Sigmoid colon (tissue), 6 donors: ENCODE measurements at regions not wholly inside any gene's neighbourhood (a gene's known extent, or its start where the extent isn't known, plus 50 kb on each side); places are given as distances from the start of the nearest gene placed in this dataset.
"Not testable (repeated sequence)": the region's sequence is repeated elsewhere in the genome, so short reads cannot be mapped to it uniquely, and the experiment has no call there.

Experiments
- DNase-seq: peaks from one replicate; pipeline ENCODE4 v3.0.0-alpha.2; 2019
- H3K27ac ChIP-seq, 4 donors: fragments of 200-600 bp; sonication (generic); one replicate each; pipeline ENCODE4 v1.5.1; 2016 to 2019; ENCODE audit warnings: mild to moderate bottlenecking in 1 of 4
- H3K27me3 ChIP-seq, 3 donors: fragments of 200-600 bp; sonication (generic); one replicate each; pipeline ENCODE4 v1.5.1; 2019; ENCODE audit warnings: mild to moderate bottlenecking in 1 of 3
- H3K36me3 ChIP-seq, 4 donors: fragments of 200-600 bp; sonication (generic); one replicate each; pipeline ENCODE4 v1.5.1; 2016 to 2019
- H3K4me1 ChIP-seq, 4 donors: fragments of 200-600 bp; sonication (generic); one replicate each; pipeline ENCODE4 v1.5.1; 2017 to 2019
- H3K4me3 ChIP-seq, 4 donors: fragments of 200-600 bp; sonication (generic); one replicate each; pipeline ENCODE4 v1.5.1; 2017 to 2019; ENCODE audit warnings: mild to moderate bottlenecking in 2 of 4, moderate library complexity in 1 of 4
- H3K9me3 ChIP-seq, 4 donors: fragments of 200-600 bp in 3 of 4; sonication (generic) in 3 of 4; one replicate each; pipeline versions ENCODE4 v1.5.1 to v1.6.1; 2013 to 2019
- CTCF ChIP-seq, 4 experiments: fragments of 450-650 bp in 3 of 4; fragments of 200-600 bp in 1 of 4; IDR thresholded peaks; one replicate each; pipeline ENCODE4 v1.5.1; 2016 to 2019; ENCODE audit warnings: antibody characterized with exemption in 4 of 4, mild to moderate bottlenecking in 3 of 4, moderate library complexity in 2 of 4
- EP300 ChIP-seq, 4 donors: sonication (generic); formaldehyde crosslinking; IDR thresholded peaks; one replicate each; pipeline ENCODE4 v1.6.1; 2017; ENCODE audit warnings: antibody characterized with exemption in 4 of 4
- POLR2A ChIP-seq, 2 donors: fragments of 450-650 bp; IDR thresholded peaks; one replicate each; pipeline ENCODE4 v1.6.1; 2016; ENCODE audit warnings: antibody characterized with exemption in 2 of 2, mild to moderate bottlenecking in 2 of 2, moderate library complexity in 2 of 2
- POLR2AphosphoS5 ChIP-seq, 4 donors: sonication (generic); formaldehyde crosslinking; IDR thresholded peaks; one replicate each; pipeline ENCODE4 v1.6.1; 2017; ENCODE audit warnings: antibody characterized with exemption in 4 of 4
- WGBS, 2 donors: extraction: QIAGEN DNeasy Blood & Tissue Kit; methylation state at CpG; one replicate each; pipeline ENCODE4 v1.1.7; 2013; 5-methylcytosine and 5-hydroxymethylcytosine counted together
- intact Hi-C: fragments of 100-400 bp; cut with DNase I; formaldehyde crosslinking; loops from one replicate; pipeline ENCODE4 v1.15.1; 2023
- donor health status: healthy with polysubstance abuse.
- donor health status: healthy.

GRCh38 chr1:817071-817599 lies 106.6 kb upstream of the SAMD11 start:
- H3K9me3 ChIP-seq, H3K27me3 ChIP-seq, intact Hi-C loops, H3K36me3 ChIP-seq: not testable (repeated sequence)
- WGBS, 2 donors, result 41 to 52% methylated on average over 7 of the region's 14 CpGs
- TF ChIP-seq POLR2AphosphoS5 (IDR thresholded peaks at IDR 0.05), result peak in 3 of 4 donors; percentile 46 to 57 (median 49)
- peaks cover 0 to 22% (median 1%) of the 10 kb centered on the region in 4 donors for H3K4me1 ChIP-seq
- DNase-seq, result peak; percentile 58
- H3K4me3 ChIP-seq, result peak overlapping the region in 1 of 4 donors; percentile 29
- peak overlapping the region; percentile 70 to 83 (median 72) for H3K27ac ChIP-seq

GRCh38 chr1:817658-818617 lies 105.8 kb upstream of the SAMD11 start:
- H3K27me3 ChIP-seq, H3K9me3 ChIP-seq, intact Hi-C loops, H3K36me3 ChIP-seq: not testable (repeated sequence)
- H3K27ac ChIP-seq, result peak overlapping the region; percentile 71 to 85 (median 78)
- H3K4me1 ChIP-seq, result peaks cover 0 to 22% (median 4%) of the 10 kb centered on the region in 4 donors
- H3K4me3 ChIP-seq, result peak overlapping the region in 1 of 4 donors; percentile 13
- peak; percentile 70 for DNase-seq
- WGBS, 2 donors, result 74 to 78% methylated on average over 11 to 15 of the region's 20 CpGs

GRCh38 chr1:818618-819291 lies 105.0 kb upstream of the SAMD11 start:
- intact Hi-C loops, result no loop called here
- peak; percentile 67 for DNase-seq
- Histone ChIP-seq H3K4me3 (no peak overlapping the region), H3K9me3 (no peaks in the 10 kb centered on the region), H3K36me3 (no peaks in the 10 kb centered on the region), H3K27me3 (no peaks in the 10 kb centered on the region), H3K4me1 (peaks cover 0 to 28% (median 6%) of the 10 kb centered on the region in 4 donors), H3K27ac (peak overlapping the region; percentile 71 to 85 (median 78))
- TF ChIP-seq POLR2AphosphoS5 (IDR thresholded peaks at IDR 0.05), result peak in 1 of 4 donors; percentile 12
- no peak for TF ChIP-seq EP300 (IDR thresholded peaks at IDR 0.05)
- TF ChIP-seq POLR2A (IDR thresholded peaks at IDR 0.05), result no peak
- 73 to 75% methylated on average over 13 of the region's 13 CpGs for WGBS, 2 donors

GRCh38 chr1:820962-821361 lies 102.8 kb upstream of the SAMD11 start:
- Histone ChIP-seq H3K27me3 (no peaks in the 10 kb centered on the region), H3K9me3 (no peaks in the 10 kb centered on the region), H3K4me1 (peaks cover 0 to 34% (median 8%) of the 10 kb centered on the region in 4 donors), H3K27ac (no peak overlapping the region), H3K36me3 (no peaks in the 10 kb centered on the region), H3K4me3 (no peak overlapping the region)
- intact Hi-C loops, result loop anchor here (10.0 kb wide), 1 partner anchor 46 kb away; no protein-coding TSS in a partner anchor
- 98% methylated on average over 7 of the region's 7 CpGs for WGBS, 2 donors
- DNase-seq, result no peak
- TF ChIP-seq EP300 (IDR thresholded peaks at IDR 0.05) (no peak), POLR2AphosphoS5 (IDR thresholded peaks at IDR 0.05) (no peak), CTCF (IDR thresholded peaks at IDR 0.05) (no peak), POLR2A (IDR thresholded peaks at IDR 0.05) (no peak)

GRCh38 chr1:826808-827207 lies 96.9 kb upstream of the SAMD11 start:
- H3K36me3 ChIP-seq, DNase-seq, H3K27me3 ChIP-seq, H3K9me3 ChIP-seq: not testable (repeated sequence)
- intact Hi-C loops, result loop anchor here (10.0 kb wide), 1 partner anchor 52 kb away; no protein-coding TSS in a partner anchor
- H3K27ac ChIP-seq, result peak overlapping the region; percentile 88 to 92 (median 90)
- H3K4me3 ChIP-seq, result peak overlapping the region; percentile 60 to 78 (median 63)
- H3K4me1 ChIP-seq, result peaks cover 0 to 17% (median 9%) of the 10 kb centered on the region in 4 donors
- 0% methylated on average over 14 to 19 of the region's 21 CpGs for WGBS, 2 donors

GRCh38 chr1:827211-828063 lies 96.3 kb upstream of the SAMD11 start:
- 1% methylated on average over 72 to 74 of the region's 109 CpGs for WGBS, 2 donors
- not testable (repeated sequence) for H3K36me3 ChIP-seq, H3K9me3 ChIP-seq, H3K27me3 ChIP-seq
- TF ChIP-seq POLR2A (IDR thresholded peaks at IDR 0.05) (peak; percentile 35 to 65), POLR2AphosphoS5 (IDR thresholded peaks at IDR 0.05) (peak; percentile 76 to 88 (median 88))
- peak overlapping the region; percentile 88 to 92 (median 90) for H3K27ac ChIP-seq
- intact Hi-C loops, result loop anchor here (10.0 kb wide), 1 partner anchor 53 kb away; no protein-coding TSS in a partner anchor
- peak; percentile 98 for DNase-seq
- peaks cover 0 to 17% (median 9%) of the 10 kb centered on the region in 4 donors for H3K4me1 ChIP-seq
- H3K4me3 ChIP-seq, result peak overlapping the region; percentile 60 to 78 (median 63)

GRCh38 chr1:829324-829723 lies 94.4 kb upstream of the SAMD11 start:
- H3K36me3 ChIP-seq, H3K9me3 ChIP-seq, DNase-seq, H3K27ac ChIP-seq, H3K27me3 ChIP-seq, H3K4me3 ChIP-seq: not testable (repeated sequence)
- intact Hi-C loops, result loop anchor here (10.0 kb wide), 1 partner anchor 55 kb away; no protein-coding TSS in a partner anchor
- 29 to 77% methylated on average over 3 of the region's 3 CpGs for WGBS, 2 donors
- peaks cover 0 to 11% (median 5%) of the 10 kb centered on the region in 4 donors for H3K4me1 ChIP-seq

GRCh38 chr1:829932-830331 lies 93.8 kb upstream of the SAMD11 start:
- 85 to 87% methylated on average over 5 of the region's 5 CpGs for WGBS, 2 donors

GRCh38 chr1:830750-831149 lies 93.0 kb upstream of the SAMD11 start:
- H3K27me3 ChIP-seq, H3K9me3 ChIP-seq, intact Hi-C loops, H3K36me3 ChIP-seq, H3K4me3 ChIP-seq, H3K4me1 ChIP-seq, DNase-seq, H3K27ac ChIP-seq: not testable (repeated sequence)
- 88 to 91% methylated on average over 4 of the region's 5 CpGs for WGBS, 2 donors

More at GRCh38 chr1:829932-830331, 93.8 kb upstream of the SAMD11 start:
- H3K36me3 ChIP-seq, H3K4me3 ChIP-seq, H3K27me3 ChIP-seq, DNase-seq, H3K27ac ChIP-seq, H3K9me3 ChIP-seq: not testable (repeated sequence)
- intact Hi-C loops, result loop anchor here (10.0 kb wide), 1 partner anchor 55 kb away; no protein-coding TSS in a partner anchor
- peaks cover 0 to 11% (median 5%) of the 10 kb centered on the region in 4 donors for H3K4me1 ChIP-seq
